ENCODE measurements at regions not wholly inside any gene's neighbourhood (a gene's known extent, or its start where the extent isn't known, plus 50 kb on each side); places are given as distances from the start of the nearest gene placed in this dataset.

- H3K4me3 ChIP-seq (ENCODE audit: low read length) = no peak overlapping the region
- peaks cover 0 to 6% of the 10 kb centered on the region in 2 donors for H3K27me3 Mint-ChIP-seq
- no peaks in the 10 kb centered on the region for H3K4me1 ChIP-seq (ENCODE audit: insufficient read depth, low read length)
- no peak overlapping the region for H3K27ac ChIP-seq (ENCODE audit: low read depth, low read length)
- H3K27me3 ChIP-seq (ENCODE audit: insufficient read depth, low read length, poor library complexity, severe bottlenecking) = no peaks in the 10 kb centered on the region
- no peaks in the 10 kb centered on the region for H3K36me3 ChIP-seq (ENCODE audit: insufficient read depth, low read length)
- POLR2A ChIA-PET = no interaction called here
- no peak for DNase-seq
- no peaks in the 10 kb centered on the region for H3K9me3 ChIP-seq (ENCODE audit: low read length)
- H3K4me1 Mint-ChIP-seq = peaks cover 0 to 4% (median 0%) of the 10 kb centered on the region in 3 donors
- H3K36me3 Mint-ChIP-seq = peaks cover 0 to 1% (median 0%) of the 10 kb centered on the region in 3 donors
- CTCF ChIA-PET = no interaction called here
- H3K27ac Mint-ChIP-seq = no peak overlapping the region
- H3K9me3 Mint-ChIP-seq = no peaks in the 10 kb centered on the region
- no peak overlapping the region for H3K4me3 Mint-ChIP-seq
Measured at GRCh38 chr6:166725571-166725970, 98.5 kb upstream of the RPS6KA2 start.

DNA sequence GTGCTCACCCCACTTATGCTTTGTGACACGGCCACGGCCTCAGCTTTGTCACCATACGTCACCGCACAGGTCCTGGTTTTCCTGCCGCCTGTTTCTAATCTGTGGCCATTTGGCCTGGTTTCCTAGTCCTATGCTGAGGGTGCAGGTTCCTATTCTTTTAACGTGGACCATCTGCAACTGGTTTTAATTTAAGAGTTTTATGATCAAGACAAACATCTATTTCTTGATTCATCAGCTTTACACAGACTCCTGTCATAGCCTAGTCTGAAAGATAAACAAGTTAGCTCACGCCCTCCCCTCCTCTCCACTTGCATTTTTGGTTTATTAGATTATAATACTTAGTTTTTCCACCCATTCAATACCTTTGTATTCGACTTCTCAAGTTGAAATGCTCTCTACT lies 97.5 kb upstream of the RPS6KA2 start:
- no peak overlapping the region for H3K4me3 ChIP-seq (ENCODE audit: low read length)
- H3K4me1 ChIP-seq (ENCODE audit: insufficient read depth, low read length) = no peaks in the 10 kb centered on the region
- Mint-ChIP-seq H3K27ac (no peak overlapping the region), H3K9me3 (no peaks in the 10 kb centered on the region), H3K4me1 (peaks cover 0 to 2% (median 0%) of the 10 kb centered on the region in 3 donors), H3K4me3 (no peak overlapping the region), H3K36me3 (peaks cover 0 to 1% (median 0%) of the 10 kb centered on the region in 3 donors), H3K27me3 (peaks cover 0 to 6% of the 10 kb centered on the region in 2 donors)
- H3K36me3 ChIP-seq (ENCODE audit: insufficient read depth, low read length) = no peaks in the 10 kb centered on the region
- H3K27ac ChIP-seq (ENCODE audit: low read depth, low read length) = no peak overlapping the region
- no peaks in the 10 kb centered on the region for H3K9me3 ChIP-seq (ENCODE audit: low read length)
- CTCF ChIA-PET = interaction anchor here (0.7 kb wide), 1 partner anchor 67 kb away, joined by 3 read pairs; no protein-coding TSS in a partner anchor
- POLR2A ChIA-PET = no interaction called here
- H3K27me3 ChIP-seq (ENCODE audit: insufficient read depth, low read length, poor library complexity, severe bottlenecking) = no peaks in the 10 kb centered on the region
- DNase-seq = no peak

GRCh38 chr6:166722785-166723184 lies 95.7 kb upstream of the RPS6KA2 start:
- Histone ChIP-seq H3K36me3 (ENCODE audit: insufficient read depth, low read length) (no peaks in the 10 kb centered on the region), H3K27me3 (ENCODE audit: insufficient read depth, low read length, poor library complexity, severe bottlenecking) (no peaks in the 10 kb centered on the region), H3K9me3 (ENCODE audit: low read length) (no peaks in the 10 kb centered on the region), H3K27ac (ENCODE audit: low read depth, low read length) (no peak overlapping the region), H3K4me3 (ENCODE audit: low read length) (no peak overlapping the region), H3K4me1 (ENCODE audit: insufficient read depth, low read length) (no peaks in the 10 kb centered on the region)
- no peak overlapping the region for H3K4me3 Mint-ChIP-seq
- CTCF ChIA-PET = interaction anchor here (0.8 kb wide), 1 partner anchor 171 kb away, joined by 3 read pairs; no protein-coding TSS in a partner anchor
- POLR2A ChIA-PET = no interaction called here
- H3K36me3 Mint-ChIP-seq = peaks cover 0 to 1% (median 0%) of the 10 kb centered on the region in 3 donors
- peaks cover 0 to 6% of the 10 kb centered on the region in 2 donors for H3K27me3 Mint-ChIP-seq
- no peaks in the 10 kb centered on the region for H3K9me3 Mint-ChIP-seq
- H3K4me1 Mint-ChIP-seq = no peaks in the 10 kb centered on the region
- H3K27ac Mint-ChIP-seq = no peak overlapping the region
- no peak for DNase-seq

DNA sequence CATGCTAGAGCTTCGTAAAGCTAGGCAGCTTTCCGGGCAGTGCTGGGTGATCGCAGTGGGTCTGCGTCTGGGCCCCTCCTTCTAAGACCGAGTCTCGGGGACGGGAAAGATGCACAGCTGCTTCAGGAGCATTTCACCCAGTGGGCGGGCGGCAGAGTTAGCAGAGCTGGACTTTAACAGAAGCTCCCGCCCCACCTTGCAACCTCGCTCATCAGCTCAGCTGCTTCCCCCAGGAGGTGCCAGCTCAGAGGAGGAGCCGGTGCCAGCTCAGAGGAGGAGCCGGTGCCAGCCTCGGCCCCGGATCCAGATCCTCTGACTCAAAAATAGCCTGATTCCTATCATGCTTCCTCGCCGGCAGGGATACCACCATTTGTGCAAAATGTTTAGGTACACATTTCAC lies 94.5 kb upstream of the RPS6KA2 start:
- H3K4me1 ChIP-seq (ENCODE audit: insufficient read depth, low read length) = no peaks in the 10 kb centered on the region
- Mint-ChIP-seq H3K4me1 (no peaks in the 10 kb centered on the region), H3K27me3 (peaks cover 2 to 16% of the 10 kb centered on the region in 2 donors), H3K4me3 (no peak overlapping the region), H3K36me3 (peaks cover 0 to 1% (median 0%) of the 10 kb centered on the region in 3 donors), H3K9me3 (no peaks in the 10 kb centered on the region), H3K27ac (no peak overlapping the region)
- H3K36me3 ChIP-seq (ENCODE audit: insufficient read depth, low read length) = no peaks in the 10 kb centered on the region
- POLR2A ChIA-PET = no interaction called here
- H3K4me3 ChIP-seq (ENCODE audit: low read length) = no peak overlapping the region
- CTCF ChIA-PET = no interaction called here
- no peaks in the 10 kb centered on the region for H3K27me3 ChIP-seq (ENCODE audit: insufficient read depth, low read length, poor library complexity, severe bottlenecking)
- DNase-seq = no peak
- no peaks in the 10 kb centered on the region for H3K9me3 ChIP-seq (ENCODE audit: low read length)
- no peak overlapping the region for H3K27ac ChIP-seq (ENCODE audit: low read depth, low read length)

- H3K4me1 Mint-ChIP-seq = no peaks in the 10 kb centered on the region
- CTCF ChIA-PET = no interaction called here
- Histone ChIP-seq H3K4me3 (ENCODE audit: low read length) (no peak overlapping the region), H3K4me1 (ENCODE audit: insufficient read depth, low read length) (no peaks in the 10 kb centered on the region), H3K27me3 (ENCODE audit: insufficient read depth, low read length, poor library complexity, severe bottlenecking) (no peaks in the 10 kb centered on the region), H3K36me3 (ENCODE audit: insufficient read depth, low read length) (no peaks in the 10 kb centered on the region), H3K9me3 (ENCODE audit: low read length) (no peaks in the 10 kb centered on the region), H3K27ac (ENCODE audit: low read depth, low read length) (no peak overlapping the region)
- no peak overlapping the region for H3K27ac Mint-ChIP-seq
- H3K27me3 Mint-ChIP-seq = peaks cover 2 to 16% of the 10 kb centered on the region in 2 donors
- H3K36me3 Mint-ChIP-seq = peaks cover 0 to 1% (median 0%) of the 10 kb centered on the region in 3 donors
- no peaks in the 10 kb centered on the region for H3K9me3 Mint-ChIP-seq
- no peak for DNase-seq
- H3K4me3 Mint-ChIP-seq = no peak overlapping the region
- POLR2A ChIA-PET = no interaction called here
Measured at GRCh38 chr6:166720856-166721255, 93.8 kb upstream of the RPS6KA2 start.

GRCh38 chr6:166719019-166719418 lies 92.0 kb upstream of the RPS6KA2 start:
- H3K4me1 Mint-ChIP-seq = no peaks in the 10 kb centered on the region
- ChIA-PET POLR2A (no interaction called here), CTCF (interaction anchor here (1.3 kb wide), 1 partner anchor 10 kb away, joined by 3 read pairs; no protein-coding TSS in a partner anchor)
- H3K4me3 ChIP-seq (ENCODE audit: low read length) = no peak overlapping the region
- H3K36me3 Mint-ChIP-seq = peaks cover 0 to 1% (median 0%) of the 10 kb centered on the region in 3 donors
- DNase-seq = no peak
- no peaks in the 10 kb centered on the region for H3K9me3 ChIP-seq (ENCODE audit: low read length)
- H3K9me3 Mint-ChIP-seq = no peaks in the 10 kb centered on the region
- no peak overlapping the region for H3K4me3 Mint-ChIP-seq
- no peaks in the 10 kb centered on the region for H3K4me1 ChIP-seq (ENCODE audit: insufficient read depth, low read length)
- H3K27ac ChIP-seq (ENCODE audit: low read depth, low read length) = no peak overlapping the region
- peaks cover 5 to 12% of the 10 kb centered on the region in 2 donors for H3K27me3 Mint-ChIP-seq
- H3K36me3 ChIP-seq (ENCODE audit: insufficient read depth, low read length) = no peaks in the 10 kb centered on the region
- no peaks in the 10 kb centered on the region for H3K27me3 ChIP-seq (ENCODE audit: insufficient read depth, low read length, poor library complexity, severe bottlenecking)
- H3K27ac Mint-ChIP-seq = no peak overlapping the region

DNA sequence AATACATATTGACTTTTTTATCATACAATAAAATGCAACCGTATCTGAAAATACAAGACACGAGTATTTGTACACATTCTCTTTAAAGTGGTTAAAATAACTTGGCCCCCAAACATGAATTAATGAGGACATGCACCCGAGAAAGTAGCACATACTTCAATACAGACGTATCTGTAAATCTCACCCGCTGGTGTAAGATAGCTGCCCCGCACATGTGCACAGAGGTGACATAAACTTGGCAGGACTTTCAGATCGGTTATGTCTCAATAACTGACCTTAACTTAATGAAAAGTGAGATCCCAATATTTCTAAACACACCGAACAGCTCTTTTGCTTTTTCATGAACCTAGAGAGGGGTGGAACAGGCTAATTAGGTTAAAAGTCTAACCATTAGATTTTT lies 91.5 kb upstream of the RPS6KA2 start:
- no peaks in the 10 kb centered on the region for H3K4me1 Mint-ChIP-seq
- H3K4me3 Mint-ChIP-seq = no peak overlapping the region
- no peaks in the 10 kb centered on the region for H3K36me3 Mint-ChIP-seq
- no peaks in the 10 kb centered on the region for H3K27me3 ChIP-seq (ENCODE audit: insufficient read depth, low read length, poor library complexity, severe bottlenecking)
- no peaks in the 10 kb centered on the region for H3K9me3 ChIP-seq (ENCODE audit: low read length)
- peaks cover 6 to 12% of the 10 kb centered on the region in 2 donors for H3K27me3 Mint-ChIP-seq
- no peaks in the 10 kb centered on the region for H3K4me1 ChIP-seq (ENCODE audit: insufficient read depth, low read length)
- H3K27ac ChIP-seq (ENCODE audit: low read depth, low read length) = no peak overlapping the region
- no peaks in the 10 kb centered on the region for H3K9me3 Mint-ChIP-seq
- no peaks in the 10 kb centered on the region for H3K36me3 ChIP-seq (ENCODE audit: insufficient read depth, low read length)
- DNase-seq = no peak
- H3K4me3 ChIP-seq (ENCODE audit: low read length) = no peak overlapping the region
- POLR2A ChIA-PET = no interaction called here
- no peak overlapping the region for H3K27ac Mint-ChIP-seq
- CTCF ChIA-PET = no interaction called here

DNA sequence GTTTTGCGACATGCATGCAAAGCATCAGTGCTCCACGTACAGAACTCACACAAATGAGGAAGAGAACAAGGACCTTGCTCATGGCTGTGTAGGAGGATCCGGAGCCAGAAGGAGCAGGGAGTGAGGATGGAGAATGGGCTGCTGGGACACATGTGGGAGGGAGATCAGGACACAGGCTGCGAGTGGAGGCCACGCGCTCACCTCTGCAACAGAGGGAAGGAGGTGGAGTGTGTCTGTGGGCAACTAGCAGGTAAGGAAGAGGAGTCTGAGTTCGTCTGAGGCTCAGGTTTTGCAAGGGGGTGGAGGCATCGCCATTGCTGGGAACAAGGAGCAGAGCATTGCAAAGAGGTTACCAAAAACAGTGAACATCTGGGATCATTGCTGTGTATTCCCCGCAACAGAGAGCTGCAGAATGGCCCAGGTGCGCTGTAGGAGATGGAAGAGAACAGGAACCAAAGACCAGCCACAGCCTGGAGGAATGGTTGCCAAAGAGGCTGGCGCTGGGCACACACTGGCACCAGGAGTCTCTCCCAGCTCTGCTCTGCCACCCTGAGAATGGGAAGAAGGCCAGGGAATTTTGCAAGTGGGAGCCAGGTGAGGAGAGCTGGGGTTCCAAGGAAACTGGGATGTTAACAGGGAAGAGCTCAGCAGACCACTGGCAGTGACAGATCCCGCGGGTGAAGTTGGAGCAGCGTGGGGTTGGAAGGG lies 90.0 kb upstream of the RPS6KA2 start:
- no peaks in the 10 kb centered on the region for H3K4me1 Mint-ChIP-seq
- H3K4me3 Mint-ChIP-seq = no peak overlapping the region
- CTCF ChIA-PET = no interaction called here

More for the DNA sequence above, 90.0 kb upstream of the RPS6KA2 start:
- H3K9me3 Mint-ChIP-seq = peaks cover 0 to 5% (median 0%) of the 10 kb centered on the region in 5 donors
- H3K36me3 Mint-ChIP-seq = no peaks in the 10 kb centered on the region
- POLR2A ChIA-PET = no interaction called here
- no peak for DNase-seq
- no peak overlapping the region for H3K4me3 ChIP-seq (ENCODE audit: low read length)
- no peaks in the 10 kb centered on the region for H3K9me3 ChIP-seq (ENCODE audit: low read length)
- no peaks in the 10 kb centered on the region for H3K36me3 ChIP-seq (ENCODE audit: insufficient read depth, low read length)
- H3K27ac ChIP-seq (ENCODE audit: low read depth, low read length) = no peak overlapping the region
- peaks cover 6 to 14% of the 10 kb centered on the region in 2 donors for H3K27me3 Mint-ChIP-seq
- no peaks in the 10 kb centered on the region for H3K27me3 ChIP-seq (ENCODE audit: insufficient read depth, low read length, poor library complexity, severe bottlenecking)
- H3K27ac Mint-ChIP-seq = no peak overlapping the region
- H3K4me1 ChIP-seq (ENCODE audit: insufficient read depth, low read length) = no peaks in the 10 kb centered on the region

All from CD8-positive, alpha-beta memory T cell (primary cell).